Forelimb muscle (tissue), 1 donor: ENCODE measurements at regions not wholly inside any gene's neighbourhood (a gene's known extent, or its start where the extent isn't known, plus 50 kb on each side); places are given as distances from the start of the nearest gene placed in this dataset.

Experiments
- DNase-seq: peaks from one replicate; pipeline ENCODE4 v3.0.0-alpha.2; 2013; ENCODE audit warnings: low read depth

DNA sequence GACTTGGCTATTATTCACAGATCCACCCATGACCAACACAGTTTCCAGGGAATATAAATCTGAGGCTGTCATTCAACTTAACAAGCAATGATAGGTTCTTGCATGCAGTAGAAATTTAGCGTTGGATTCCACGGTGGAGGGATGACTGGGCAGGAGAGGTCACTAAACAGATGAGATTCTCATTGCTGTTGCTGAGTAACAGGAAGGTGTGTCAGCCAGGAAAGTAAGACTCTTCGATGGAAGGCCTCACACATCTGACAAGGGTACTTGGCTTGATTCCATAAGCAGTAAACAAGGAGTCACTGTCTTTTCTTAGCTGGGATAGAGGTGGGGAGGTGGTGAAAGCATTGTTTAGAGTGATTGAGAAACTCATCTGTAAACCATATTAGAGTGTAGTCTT lies 1152.0 kb downstream of the SORCS3 start:
- DNase-seq: no peak

DNA sequence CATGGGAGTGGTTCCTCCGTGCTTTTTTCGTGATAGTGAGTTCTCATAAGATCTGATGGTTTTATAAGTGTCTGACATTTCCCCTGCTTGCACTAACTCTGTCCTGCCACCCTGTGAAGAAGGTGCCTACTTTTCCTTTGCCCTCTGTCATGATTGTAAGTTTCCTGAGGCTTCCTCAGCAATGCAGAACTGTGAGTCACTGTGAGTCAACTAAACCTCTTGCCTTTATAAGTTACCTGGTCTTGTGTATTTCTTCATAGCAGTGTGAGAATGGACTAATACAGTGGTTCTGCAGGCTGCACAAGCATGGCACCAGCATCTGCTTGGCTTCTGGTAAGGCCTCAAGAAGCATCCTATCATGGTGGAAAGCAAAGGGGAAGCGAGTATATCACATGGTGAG lies 1144.6 kb downstream of the SORCS3 start:
- no peak for DNase-seq

DNA sequence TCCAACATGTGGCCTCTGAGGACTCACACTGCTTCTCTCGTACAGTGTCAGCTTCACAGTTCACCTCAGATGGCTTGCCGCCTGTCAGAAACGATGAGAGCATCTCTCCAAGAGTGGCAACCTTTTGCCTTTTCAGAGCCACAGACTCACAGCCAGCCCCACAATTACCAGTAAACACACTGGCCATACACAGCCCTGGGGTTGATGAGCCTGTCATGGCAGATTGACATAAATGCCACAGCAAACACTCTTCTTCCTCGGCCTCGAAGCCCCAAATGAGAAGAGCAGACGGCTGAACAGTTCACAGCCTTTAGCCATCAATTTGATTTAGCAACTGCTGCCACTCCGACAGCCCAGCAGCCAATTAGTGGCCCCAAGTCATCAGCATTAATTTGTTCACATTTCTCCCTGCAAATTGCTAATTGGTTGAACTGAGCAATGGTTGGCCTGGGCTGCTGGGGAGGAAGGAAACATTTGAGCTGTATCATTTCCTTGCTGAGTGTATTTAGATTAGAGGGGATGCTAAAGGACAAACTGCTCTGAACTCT lies 1142.9 kb downstream of the SORCS3 start:
- DNase-seq: no peak

DNA sequence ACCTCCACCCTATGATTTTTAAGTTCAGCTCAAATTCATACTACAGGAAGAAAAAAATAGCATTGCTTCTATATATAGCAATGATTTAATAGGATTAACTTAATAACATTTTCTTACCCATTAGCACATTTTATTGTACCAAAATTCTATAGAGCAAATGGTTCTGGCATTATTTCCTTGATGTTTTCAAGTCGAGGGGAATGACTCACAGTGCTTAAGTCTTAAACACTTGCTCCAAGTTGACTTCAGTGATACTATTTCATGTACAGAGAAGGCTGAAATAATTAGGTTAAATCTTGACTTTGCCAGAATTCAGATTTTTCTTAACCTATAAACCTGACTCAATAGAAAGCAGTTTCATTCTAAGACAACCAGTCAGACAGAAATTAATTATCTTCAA lies 1133.8 kb downstream of the SORCS3 start:
- no peak for DNase-seq

DNA sequence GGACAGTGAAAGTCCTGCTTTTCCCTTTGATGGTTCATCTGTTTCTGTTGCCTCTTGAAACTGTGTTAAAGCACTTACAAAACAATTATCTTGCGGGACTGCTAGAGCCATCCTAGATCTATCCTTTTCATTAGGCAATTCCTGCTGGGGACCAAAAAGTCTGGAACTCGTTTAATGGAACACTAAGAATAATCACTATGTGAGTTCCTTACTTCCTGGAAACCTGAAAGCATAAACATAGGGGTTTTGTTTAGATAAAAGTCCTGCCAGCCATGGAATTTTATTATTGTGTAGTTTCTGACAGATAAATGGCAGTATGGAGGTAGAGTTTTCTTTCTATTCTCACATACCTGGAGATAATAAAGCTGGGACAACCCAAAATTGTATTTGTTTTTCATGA lies 1133.3 kb downstream of the SORCS3 start:
- DNase-seq: no peak

DNA sequence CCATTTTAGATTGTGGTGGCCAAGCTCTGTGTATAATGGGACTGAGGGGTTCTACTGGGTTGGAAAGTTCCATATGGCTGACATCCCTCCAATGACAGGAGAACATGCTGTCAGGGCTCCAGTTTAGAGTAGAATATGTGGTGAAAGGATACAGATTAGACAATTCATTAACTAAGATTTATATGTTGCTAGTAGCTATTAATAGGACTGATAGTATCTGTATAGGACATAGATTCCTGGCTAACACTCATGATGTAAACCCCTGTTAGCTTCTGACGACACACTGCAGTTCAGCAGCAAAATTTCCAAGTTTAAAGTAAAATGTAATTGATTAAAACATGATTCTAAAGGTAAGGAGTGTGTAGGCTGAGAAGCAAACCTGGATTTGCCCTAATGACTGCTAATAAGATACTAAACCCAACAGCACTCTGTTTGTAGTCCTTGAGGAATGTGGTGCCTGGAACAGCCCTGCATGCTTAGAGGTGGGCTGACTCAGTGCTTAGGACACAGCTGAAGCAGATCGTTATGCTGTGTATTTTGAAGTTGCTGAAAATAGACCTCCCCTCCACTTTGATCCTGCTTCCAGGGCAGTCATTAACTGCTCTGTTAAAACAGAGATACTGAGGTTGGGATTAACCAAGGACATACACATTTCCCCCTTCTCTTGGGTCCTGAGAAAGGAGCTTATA lies 1129.6 kb downstream of the SORCS3 start:
- no peak for DNase-seq

DNA sequence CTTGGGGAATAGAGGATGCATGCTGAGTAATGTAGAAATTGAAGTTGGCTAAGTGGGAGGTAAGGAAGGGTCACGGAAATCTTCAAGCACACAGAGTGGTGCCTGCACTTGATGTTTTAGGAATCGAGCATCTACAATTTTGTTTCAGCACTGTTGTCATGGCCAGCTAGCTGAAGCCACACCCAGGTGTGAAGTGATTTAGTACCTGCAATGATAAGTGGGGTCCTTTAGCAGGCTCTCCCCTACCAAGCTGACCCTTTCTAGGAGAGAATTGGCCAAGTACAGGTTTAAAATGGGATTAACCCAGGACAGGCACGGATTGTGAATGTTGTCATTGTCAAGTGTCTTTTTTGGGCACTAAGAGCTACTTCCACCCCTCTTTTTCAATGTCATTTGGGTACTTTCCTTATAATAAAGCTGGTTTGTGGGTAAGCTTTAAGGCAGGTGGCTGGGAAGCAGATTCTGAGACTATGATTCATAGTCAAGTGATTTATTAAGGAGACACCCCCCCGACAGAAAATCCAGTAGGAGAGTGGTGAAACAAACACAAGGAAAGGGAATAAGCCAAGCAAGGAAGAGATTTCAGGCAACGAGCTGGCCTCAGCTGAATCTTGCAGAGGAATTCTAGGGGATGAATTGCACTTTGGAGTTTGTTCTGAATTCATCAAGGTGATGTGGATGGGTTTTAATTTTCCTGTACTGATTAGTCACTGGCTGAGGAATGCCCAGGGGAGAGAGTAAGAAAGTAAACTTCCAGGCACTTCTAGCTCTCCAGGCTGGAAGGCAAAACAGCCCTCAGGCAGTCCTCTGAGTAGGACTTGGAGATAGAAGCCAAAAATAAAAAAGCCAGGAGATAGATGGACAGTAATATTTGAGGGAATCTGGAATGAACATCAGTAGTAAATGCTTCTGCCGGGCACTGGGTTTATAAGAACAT lies 1128.4 kb downstream of the SORCS3 start:
- DNase-seq: no peak

DNA sequence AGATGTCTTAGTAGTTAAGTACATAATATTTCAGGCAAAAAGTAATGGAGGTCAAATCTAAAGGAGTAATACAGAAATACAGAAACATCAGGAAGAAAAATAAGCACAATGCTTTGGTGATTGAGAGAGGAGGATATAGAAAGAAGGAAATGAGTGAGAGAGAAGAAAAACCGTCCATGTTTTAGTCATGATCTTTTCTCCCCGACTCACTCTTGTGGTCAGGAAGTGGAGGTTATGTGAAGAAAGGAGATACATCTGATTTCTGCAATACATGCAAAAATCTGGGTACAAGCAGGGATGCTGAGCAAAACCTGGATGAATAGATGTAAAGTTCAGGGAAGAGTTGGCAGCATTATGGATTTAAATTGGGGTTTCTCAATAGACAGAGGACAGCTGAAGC lies 1122.5 kb downstream of the SORCS3 start:
- DNase-seq: no peak

DNA sequence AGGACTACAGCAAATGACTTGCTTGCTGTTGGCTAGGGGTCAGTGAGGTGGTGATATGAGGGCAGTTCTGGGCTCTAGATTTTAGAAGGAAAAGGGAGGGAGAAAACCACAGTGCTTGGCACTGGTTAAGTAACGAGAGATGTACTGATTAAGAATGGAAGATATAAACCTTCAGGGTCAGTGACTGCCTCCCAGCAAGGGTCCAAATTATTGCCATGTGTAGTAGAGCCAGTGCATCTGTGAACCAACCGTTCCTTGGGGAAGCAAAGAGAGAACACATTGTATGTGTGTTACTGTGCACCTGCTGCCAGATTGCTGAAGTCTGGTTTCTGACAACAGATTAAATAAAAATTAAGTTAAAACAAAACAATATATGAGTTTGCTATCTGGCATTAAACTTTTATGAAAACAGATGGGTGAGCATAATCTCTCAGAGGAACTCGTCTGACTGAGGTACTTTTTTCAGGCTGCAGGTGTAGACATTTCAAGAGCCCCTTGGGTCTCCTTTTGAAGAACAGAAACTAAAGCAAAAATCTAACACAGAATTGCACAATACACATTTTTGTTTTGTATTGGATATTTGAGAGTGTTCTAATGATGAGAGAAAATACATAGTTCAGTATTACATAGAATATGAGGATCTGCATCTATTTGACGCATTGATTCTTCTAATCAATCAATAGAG lies 1120.6 kb downstream of the SORCS3 start:
- DNase-seq: no peak

DNA sequence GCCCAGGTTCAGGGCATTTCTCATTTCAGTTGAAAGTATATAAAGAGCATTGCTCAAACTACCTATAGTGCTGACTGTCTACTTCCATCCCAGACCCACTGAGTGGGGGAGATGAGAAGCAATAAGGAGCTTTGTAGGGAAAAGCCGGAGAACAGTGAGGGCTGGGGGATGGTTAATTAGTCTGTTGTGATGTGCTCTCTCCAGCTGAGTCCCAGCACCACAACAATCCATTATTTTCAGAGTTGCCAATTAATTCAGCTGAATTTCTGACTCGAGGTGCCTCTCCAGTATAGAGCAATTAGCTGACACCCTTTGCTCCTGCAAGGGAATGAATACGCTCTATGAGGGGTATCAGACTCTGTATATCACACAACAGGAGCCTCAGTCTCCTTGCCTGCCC lies 1118.6 kb downstream of the SORCS3 start:
- DNase-seq: no peak

DNA sequence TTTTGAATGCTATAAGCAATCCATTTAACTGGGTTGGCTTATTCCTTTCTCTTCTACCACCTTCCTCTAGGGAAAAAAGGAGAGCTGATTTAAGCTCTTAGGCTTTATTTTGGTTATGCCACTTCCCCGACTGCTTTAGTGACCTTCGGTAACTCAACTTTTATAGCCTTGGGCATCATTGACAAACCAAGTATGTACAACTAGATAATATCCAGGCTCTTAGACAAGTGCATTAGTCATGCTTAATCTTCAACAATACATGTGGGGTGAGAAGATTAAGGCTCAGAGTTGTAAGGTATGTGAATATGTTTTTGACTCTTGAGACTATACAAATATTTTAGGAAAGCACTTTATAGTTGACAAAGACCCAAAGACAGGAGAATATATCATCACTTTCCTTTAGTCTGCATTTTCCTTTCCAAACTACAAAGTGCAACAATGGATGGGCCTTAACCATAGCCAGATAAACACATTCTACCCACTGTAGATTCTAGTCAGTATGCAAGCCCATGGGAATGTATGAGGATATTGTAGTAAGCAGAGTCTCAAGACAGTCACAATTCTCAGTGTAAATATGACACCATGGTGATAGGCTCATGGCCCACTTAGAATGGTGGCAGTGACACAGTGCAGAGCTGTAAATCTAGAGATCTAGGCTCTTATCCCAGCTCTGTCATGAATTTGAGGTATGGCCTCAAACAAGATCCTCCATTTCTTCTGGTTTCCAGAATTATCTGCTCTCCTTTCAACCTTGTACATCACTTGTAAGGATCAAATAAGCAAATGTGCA lies 1117.3 kb downstream of the SORCS3 start:
- DNase-seq: no peak

DNA sequence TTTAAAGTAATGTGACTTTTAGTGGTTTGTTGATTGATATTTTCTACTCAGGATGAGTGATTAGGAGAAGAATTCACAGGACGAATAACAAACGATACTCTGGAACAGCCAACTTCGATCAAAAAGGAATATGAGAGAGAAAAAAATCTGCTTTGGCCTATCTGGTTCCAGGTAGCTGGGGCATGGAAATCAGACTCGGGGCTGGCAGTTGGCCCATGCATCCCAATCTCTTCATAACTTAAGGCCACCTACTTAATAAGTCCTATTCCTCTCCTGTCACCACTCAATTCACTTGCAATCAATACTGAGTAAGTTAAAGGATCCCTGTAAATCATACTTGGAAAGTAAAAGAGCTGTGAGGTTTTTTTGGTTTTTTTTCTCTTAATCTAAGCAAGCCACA lies 1116.2 kb downstream of the SORCS3 start:
- no peak for DNase-seq

DNA sequence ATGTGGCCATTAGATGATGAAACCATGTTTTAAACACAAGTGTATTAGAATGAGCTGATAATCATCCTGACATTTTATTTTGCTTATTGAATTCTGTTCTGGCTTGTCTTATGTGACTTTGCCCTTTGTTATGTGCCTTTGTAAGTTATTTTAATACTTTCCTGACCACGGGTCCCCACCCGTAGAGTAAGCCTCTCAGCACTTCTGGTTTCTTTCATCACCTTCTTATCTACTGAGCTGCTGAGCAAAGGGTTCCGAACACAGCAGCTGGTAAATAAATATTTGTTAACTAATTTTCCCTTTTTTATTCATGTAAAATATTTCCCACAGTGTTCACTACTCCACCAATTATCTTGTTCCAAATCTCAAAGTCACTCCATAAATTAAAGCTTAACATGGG lies 1115.3 kb downstream of the SORCS3 start:
- no peak for DNase-seq

DNA sequence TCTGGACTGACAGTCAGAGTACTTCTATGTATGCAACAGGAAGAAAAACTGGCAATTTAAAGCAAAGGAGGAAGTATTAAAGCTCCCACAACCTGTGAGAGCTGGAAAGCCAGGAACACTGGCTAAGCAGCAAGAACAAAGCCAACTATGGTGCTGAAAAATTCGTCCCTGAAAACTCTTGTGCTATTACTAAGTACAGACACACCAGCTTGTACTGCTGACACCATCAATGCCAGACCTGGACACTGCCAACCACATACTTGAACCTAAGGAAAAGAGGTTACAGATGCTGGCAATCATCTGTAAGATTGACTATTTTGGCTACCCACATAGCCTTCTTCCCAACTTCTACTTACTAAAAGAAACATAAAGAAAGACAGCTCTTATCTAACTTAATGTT lies 1110.6 kb downstream of the SORCS3 start:
- no peak for DNase-seq

DNA sequence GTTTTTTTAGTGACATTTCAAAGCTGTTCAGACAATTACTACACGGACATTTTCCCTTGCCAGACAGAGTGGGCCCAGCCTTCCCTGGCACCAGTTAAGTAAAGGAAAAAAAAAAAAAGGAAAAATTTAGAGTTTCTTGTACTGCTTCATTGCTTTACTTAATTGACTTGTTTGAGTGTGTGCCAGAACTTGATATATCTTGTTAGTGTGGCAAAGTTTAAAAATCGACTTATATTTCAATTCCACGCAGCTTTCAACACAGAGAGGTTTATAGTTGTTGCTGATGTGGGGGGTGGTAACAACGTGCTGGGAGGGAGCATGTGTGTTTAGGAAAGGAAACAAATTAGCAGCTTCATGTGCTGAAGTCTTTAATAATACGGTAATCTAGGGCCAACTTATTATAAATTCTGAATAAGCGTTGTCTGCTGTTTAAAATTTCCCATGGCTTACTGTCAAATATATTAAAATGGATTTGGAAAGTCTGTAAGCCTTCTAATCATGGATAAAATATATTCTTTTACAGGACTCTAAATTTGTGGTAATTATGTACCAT lies 1104.6 kb downstream of the SORCS3 start:
- no peak for DNase-seq

DNA sequence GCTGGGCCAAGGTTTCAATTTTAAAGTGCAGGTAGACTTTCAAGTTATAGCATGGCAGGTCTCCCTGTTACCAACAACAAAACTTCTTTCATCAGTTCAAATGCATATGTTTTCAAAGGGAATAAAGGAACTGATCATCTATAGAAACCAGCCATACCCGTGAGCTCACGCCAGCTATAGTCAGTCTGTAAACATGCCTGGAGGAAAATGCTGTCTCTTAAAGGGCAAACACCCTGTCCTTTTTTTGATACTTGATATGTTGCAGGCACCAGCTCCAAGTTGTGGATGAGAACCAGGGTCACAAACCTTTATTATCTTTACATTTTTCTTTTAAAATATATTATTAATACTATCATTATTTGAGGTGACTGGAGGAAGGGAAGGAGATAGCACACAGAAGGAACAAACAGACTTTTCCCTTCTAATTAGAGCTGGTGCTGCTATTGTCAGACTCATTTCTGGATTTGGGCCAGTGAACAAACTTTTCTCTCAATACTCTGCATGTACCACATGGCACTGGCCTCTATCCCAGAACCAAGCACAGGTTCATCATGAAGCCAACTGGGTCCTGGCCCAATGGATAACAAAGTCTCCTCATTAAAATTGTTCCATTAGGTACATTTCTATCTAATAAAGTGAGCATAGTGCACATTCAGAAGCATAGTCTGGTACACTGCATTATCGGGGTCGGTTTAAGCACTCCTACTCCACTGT lies 1102.4 kb downstream of the SORCS3 start:
- no peak for DNase-seq

DNA sequence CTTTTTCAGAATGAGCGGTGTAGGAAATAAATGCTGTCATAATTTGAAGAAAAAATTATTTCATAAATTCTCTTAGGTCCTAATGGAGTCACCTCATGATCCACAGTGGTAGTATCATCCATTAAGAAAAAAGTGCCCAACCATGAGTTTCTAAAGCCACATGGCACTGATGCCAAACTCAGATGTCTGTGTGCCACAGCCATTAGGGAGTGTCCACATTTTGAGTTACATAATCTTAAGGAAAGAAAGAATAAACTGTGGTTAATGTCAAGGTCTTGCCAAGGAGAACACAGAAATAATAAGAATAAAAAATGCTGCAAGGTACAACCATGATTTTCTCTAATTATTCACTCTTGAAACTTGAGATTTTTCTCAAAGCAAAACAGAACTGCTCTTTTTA lies 1101.8 kb downstream of the SORCS3 start:
- no peak for DNase-seq

DNA sequence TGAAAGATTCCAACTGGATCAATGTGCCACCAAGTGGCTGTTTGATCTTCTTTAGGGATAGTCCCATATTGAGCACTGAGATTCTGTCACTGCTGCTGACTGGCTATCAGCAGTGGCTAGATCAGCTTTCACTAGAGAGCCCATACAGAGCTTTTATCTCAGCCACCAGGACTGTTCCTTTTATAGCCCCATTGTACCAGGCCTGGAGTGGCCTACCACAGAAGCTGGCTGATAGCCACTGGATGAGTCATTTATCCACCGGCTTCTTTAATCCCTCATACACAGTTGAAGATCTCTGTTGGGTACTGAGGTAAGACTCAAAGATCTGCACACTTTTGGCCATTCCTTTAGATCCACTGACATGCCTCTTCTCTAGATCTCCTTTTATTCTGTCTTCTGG lies 1101.1 kb downstream of the SORCS3 start:
- no peak for DNase-seq

DNA sequence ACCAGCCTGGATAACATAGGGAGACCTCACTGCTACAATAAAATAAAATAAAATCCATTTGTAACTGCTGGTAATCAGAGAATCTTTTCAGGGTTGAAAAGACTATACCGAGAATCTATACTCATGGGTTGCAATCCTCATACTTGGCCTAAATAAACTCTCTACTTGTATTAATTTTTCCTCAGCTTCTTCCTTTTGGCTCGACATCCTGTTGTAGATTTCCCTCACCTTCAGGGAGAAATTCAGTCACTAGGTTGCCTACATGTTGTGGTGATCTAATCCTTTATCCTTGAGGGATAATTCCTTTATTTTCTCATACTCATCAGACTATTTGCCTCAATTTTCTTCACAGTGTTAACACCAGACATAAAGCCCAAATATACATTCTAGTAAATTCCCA lies 1093.4 kb downstream of the SORCS3 start:
- DNase-seq: no peak

DNA sequence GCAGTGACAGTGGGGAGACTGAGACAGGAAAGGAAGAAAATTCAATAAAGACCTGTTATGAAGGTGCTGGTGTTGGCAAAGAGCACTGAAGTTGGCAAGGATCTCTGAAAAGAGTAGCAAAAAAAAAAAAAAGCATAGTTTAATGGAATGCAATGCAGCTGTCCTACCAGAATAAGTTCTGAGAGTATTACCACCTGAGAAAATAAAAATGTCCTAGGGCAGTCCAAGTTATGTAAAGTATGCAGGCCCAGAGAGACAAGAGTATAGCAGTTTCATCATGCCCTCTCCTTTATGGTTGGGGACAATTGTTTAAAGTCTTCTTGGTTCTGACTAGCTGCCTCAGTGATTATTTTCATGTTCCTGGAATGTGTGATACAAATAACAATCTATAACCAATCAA lies 1092.8 kb downstream of the SORCS3 start:
- DNase-seq: no peak

DNA sequence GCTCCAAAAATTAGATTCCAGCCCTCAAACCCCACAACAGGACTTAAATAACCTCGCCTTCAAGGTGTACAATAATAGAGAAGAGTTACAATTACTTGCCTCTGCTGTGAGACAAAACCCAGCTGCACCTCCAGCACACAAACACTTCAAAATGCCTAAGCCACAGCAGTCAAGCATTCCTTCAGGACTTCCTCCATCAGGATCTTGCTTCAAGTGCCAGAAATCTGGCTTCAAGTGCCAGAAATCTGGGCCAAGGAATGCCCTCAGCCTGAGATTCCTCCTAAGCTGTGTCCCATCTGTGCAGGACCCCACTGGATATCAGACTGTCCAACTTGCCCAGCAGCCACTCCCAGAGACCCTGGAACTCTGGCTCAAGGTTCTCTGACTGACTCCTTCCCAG lies 1088.3 kb downstream of the SORCS3 start:
- no peak for DNase-seq
